HepG2 (cell line): ENCODE measurements at regions not wholly inside any gene's neighbourhood (a gene's known extent, or its start where the extent isn't known, plus 50 kb on each side); places are given as distances from the start of the nearest gene placed in this dataset.

Source experiments
- HDAC2 ChIP-seq: sonication (generic); formaldehyde crosslinking; IDR thresholded peaks from 2 replicates; pipeline ENCODE4 v1.4.0; 2020; ENCODE audit warnings: missing genetic modification reagents
- MAFF ChIP-seq: IDR thresholded peaks from 2 replicates; pipeline ENCODE4 v1.6.1; 2011; ENCODE audit warnings: low read depth, low read length, improper control_type of control experiment
- MAZ ChIP-seq, 2 experiments: sonication (generic) in 1 of 2; formaldehyde crosslinking in 1 of 2; IDR thresholded peaks; 2 replicates each; pipeline versions ENCODE4 v1.5.0 to v1.6.1; 2012 to 2020; ENCODE audit warnings: low read depth in 2 of 2, mild to moderate bottlenecking in 2 of 2, borderline replicate concordance in 1 of 2, improper control_type of control experiment in 1 of 2, low read length in 1 of 2, missing genetic modification reagents in 1 of 2, moderate library complexity in 1 of 2
- RAD21 ChIP-seq: fragments of 450-650 bp; formaldehyde crosslinking; IDR thresholded peaks from 2 replicates; pipeline ENCODE4 v1.5.0; 2020; ENCODE audit warnings: mild to moderate bottlenecking
- ZKSCAN5 ChIP-seq: sonication (generic); formaldehyde crosslinking; IDR thresholded peaks from 2 replicates; pipeline ENCODE4 v1.5.1; 2020; ENCODE audit warnings: mild to moderate bottlenecking, missing genetic modification reagents
- TF ChIP-seq, protein P1 (sequence below): sonication (generic); formaldehyde crosslinking; IDR thresholded peaks from 2 replicates; pipeline ENCODE4 v1.5.1; 2020; ENCODE audit warnings: mild to moderate bottlenecking, missing genetic modification reagents, moderate library complexity
- TF ChIP-seq, protein P2 (sequence below): sonication (generic); formaldehyde crosslinking; IDR thresholded peaks from 2 replicates; pipeline ENCODE4 v1.4.0; 2020; ENCODE audit warnings: missing genetic modification reagents
- TF ChIP-seq, protein P3 (sequence below): sonication (generic); formaldehyde crosslinking; IDR thresholded peaks from 2 replicates; pipeline ENCODE4 v1.4.0; 2020; ENCODE audit warnings: missing genetic modification reagents, mild to moderate bottlenecking, borderline replicate concordance

DNA sequence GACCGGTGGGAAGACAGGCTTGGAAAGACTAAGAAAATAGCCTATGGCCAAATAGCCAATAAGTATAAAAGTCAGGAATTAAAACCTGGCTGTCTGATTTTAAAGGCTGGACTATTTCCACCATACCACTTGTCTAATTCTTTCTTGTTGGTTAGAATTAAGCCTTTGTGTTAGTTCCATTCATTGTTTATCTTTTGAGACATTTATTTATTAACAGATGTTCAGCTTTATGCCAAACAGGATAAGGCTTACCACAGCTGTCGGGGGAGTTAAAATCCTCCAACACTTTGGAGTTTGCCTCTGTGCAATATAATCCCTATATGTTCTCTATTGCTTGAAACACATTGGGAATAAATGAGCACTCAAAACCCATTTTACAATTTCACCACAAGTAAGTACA lies 208.3 kb downstream of the TMEM200A start:
- TF ChIP-seq, protein P1, sequence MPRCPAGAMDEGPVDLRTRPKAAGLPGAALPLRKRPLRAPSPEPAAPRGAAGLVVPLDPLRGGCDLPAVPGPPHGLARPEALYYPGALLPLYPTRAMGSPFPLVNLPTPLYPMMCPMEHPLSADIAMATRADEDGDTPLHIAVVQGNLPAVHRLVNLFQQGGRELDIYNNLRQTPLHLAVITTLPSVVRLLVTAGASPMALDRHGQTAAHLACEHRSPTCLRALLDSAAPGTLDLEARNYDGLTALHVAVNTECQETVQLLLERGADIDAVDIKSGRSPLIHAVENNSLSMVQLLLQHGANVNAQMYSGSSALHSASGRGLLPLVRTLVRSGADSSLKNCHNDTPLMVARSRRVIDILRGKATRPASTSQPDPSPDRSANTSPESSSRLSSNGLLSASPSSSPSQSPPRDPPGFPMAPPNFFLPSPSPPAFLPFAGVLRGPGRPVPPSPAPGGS = no peak
- TF ChIP-seq HDAC2 (CRISPR knock-in tag) (no peak), RAD21 (no peak), ZKSCAN5 (CRISPR knock-in tag) (no peak), MAFF (no peak), MAZ (IDR thresholded peaks at IDR 0.05; ENCODE audit: borderline replicate concordance, low read depth, low read length) (no peak), MAZ (CRISPR knock-in tag; IDR thresholded peaks at IDR 0.05; ENCODE audit: low read depth) (no peak)
- TF ChIP-seq, protein P2, sequence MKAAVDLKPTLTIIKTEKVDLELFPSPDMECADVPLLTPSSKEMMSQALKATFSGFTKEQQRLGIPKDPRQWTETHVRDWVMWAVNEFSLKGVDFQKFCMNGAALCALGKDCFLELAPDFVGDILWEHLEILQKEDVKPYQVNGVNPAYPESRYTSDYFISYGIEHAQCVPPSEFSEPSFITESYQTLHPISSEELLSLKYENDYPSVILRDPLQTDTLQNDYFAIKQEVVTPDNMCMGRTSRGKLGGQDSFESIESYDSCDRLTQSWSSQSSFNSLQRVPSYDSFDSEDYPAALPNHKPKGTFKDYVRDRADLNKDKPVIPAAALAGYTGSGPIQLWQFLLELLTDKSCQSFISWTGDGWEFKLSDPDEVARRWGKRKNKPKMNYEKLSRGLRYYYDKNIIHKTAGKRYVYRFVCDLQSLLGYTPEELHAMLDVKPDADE (CRISPR knock-in tag) = no peak
- TF ChIP-seq, protein P3, sequence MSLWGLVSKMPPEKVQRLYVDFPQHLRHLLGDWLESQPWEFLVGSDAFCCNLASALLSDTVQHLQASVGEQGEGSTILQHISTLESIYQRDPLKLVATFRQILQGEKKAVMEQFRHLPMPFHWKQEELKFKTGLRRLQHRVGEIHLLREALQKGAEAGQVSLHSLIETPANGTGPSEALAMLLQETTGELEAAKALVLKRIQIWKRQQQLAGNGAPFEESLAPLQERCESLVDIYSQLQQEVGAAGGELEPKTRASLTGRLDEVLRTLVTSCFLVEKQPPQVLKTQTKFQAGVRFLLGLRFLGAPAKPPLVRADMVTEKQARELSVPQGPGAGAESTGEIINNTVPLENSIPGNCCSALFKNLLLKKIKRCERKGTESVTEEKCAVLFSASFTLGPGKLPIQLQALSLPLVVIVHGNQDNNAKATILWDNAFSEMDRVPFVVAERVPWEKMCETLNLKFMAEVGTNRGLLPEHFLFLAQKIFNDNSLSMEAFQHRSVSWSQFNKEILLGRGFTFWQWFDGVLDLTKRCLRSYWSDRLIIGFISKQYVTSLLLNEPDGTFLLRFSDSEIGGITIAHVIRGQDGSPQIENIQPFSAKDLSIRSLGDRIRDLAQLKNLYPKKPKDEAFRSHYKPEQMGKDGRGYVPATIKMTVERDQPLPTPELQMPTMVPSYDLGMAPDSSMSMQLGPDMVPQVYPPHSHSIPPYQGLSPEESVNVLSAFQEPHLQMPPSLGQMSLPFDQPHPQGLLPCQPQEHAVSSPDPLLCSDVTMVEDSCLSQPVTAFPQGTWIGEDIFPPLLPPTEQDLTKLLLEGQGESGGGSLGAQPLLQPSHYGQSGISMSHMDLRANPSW (CRISPR knock-in tag) = no peak
